HPDE6-E6E7 (cell line): ENCODE measurements at regions not wholly inside any gene's neighbourhood (a gene's known extent, or its start where the extent isn't known, plus 50 kb on each side); places are given as distances from the start of the nearest gene placed in this dataset.

Experiments used
- DNase-seq: peaks from one replicate; pipeline ENCODE4 v3.0.0; 2011; ENCODE audit warnings: missing footprints; ENCODE audit errors: extremely low spot score

- DNase-seq: peak; percentile 60
These were observed 129.8 kb downstream of the SATB1 start for GRCh38 chr3:18295171-18295920.

GRCh38 chr3:18290157-18290556, 135.0 kb downstream of the SATB1 start:
- DNase-seq: no peak

DNA sequence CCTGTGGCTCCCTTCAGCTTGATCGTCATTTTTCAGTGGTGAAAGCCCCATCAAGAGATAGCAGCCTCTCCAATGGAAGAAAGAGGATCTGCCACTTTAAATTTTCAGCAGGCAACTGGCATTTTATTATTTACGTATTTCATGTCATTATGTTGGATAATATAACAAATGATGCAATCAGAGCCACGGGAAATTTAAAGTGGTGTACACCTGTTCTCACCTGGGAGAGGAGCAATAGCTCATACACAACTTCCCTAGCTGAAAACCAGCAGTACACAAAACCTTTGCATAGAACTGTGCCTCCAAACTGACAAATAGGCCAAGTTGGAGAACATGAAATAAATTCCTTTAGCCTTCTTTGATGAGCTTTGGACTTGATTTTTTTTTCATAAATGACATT, 136.9 kb downstream of the SATB1 start:
- DNase-seq: no peak

DNA sequence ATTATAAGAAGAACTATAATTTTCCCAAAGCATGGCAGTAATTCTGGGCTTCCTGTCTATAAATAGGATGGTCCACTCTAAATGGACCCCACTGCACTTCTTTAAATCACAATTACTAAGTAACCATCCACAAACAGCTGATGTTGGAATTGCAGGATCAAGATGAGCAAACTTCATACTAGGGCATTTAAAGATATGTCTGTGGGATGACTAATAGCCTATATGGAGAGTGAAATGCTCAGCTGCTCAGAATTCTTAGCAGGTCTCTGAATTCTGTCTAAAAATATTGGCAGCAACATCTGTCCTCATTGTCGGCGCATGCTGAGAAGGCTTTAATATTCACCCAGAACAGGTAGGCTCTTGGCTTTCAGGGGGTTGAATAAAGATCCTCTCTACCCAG, 140.4 kb downstream of the SATB1 start:
- no peak for DNase-seq

DNA sequence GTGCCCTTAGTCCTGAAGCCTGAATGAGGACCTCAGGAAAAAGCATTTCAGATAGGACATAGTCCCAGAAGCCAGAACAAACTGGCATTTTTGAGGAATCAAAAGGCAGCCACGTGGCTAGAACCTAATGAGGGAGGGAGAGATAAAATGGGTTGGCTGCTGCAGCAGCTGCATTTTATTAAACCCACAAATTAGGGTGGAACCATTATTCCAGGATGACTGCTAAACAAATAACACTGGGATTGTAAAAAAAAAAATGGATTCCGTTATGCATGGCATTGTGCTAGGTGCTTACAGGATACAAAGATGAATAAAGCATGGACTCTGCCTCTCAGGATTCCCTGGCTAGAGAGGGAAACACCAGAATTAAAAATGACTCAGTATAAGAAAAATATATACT, 141.5 kb downstream of the SATB1 start:
- DNase-seq: no peak

DNA sequence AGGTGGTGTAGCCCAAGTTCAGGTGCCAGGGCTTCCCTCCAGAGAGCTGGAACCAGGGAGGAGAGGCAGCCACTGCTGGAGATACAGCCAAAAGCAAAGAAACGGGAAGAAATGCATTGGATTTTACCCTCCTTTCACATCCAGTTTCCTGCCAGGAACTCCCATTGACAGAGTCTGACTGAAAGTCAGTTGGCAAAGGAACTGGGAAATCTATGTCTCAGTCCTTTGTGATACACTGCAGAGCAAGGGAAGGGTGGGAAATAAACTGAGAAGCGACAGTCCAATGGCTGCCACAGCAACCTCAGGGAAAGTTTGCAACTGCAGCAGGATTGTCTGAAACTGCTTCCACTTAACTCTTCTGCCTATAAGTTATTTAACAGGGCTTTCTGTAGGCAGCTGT, 142.6 kb downstream of the SATB1 start:
- DNase-seq: no peak

DNA sequence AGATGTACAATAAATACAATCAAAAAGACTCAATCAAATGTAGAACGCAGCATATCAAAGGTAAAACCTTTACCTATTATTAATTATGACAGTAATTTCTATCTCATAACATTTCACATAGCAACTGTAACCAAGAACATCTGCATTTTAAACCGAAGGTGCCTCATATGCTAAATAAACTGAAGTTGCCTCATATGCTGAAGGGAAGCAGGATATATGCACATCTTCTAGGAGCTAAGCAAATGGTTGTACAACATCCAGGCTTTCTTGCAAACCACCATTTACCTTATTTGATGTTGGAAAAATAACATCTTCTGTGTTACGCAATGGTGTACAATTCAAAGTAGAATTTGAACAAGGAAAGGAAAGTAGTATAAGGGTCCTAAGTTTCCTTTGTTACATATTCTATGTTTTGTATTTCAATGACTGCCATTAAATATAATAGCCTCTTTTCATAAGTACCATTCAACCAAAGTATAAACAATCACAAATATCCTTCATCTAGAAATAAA, 145.9 kb downstream of the SATB1 start:
- DNase-seq: no peak

GRCh38 chr3:18264853-18265252, 160.3 kb downstream of the SATB1 start:
- no peak for DNase-seq

- DNase-seq: no peak
These were observed 160.8 kb downstream of the SATB1 start for GRCh38 chr3:18264361-18264760.

- DNase-seq: no peak
These were observed 166.6 kb downstream of the SATB1 start for GRCh38 chr3:18258492-18258891.

GRCh38 chr3:18252578-18252977, 172.6 kb downstream of the SATB1 start:
- DNase-seq: no peak

- DNase-seq: no peak
These were observed 174.1 kb downstream of the SATB1 start for GRCh38 chr3:18250991-18251390.

GRCh38 chr3:18249126-18249525, 176.0 kb downstream of the SATB1 start:
- no peak for DNase-seq

DNA sequence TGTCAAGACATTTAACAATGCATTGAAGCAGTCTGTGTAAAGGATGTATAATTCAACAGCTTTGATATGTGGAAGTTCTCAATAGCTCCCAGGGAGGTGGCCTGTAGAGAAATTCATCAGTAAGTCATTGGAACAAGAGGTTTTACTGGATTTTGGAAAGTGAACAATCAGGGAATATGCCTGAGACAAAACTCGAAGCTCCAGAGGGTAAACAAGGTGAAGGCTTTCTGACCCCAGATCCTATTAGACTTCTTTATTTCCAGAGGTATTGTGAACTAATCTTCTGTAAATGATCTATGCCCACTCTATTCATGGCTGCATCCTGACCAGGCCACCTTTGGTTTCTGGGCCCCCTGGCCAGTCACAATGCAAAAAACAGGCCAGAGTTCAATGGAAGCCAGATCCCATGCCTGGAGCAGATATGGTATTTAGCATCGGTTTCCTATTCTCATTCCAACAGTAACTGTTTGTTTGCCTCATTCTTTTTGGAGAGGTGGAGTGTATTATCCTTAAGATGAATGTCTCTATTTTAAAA, 177.3 kb downstream of the SATB1 start:
- DNase-seq: no peak

- DNase-seq: no peak
These were observed 177.9 kb downstream of the SATB1 start for GRCh38 chr3:18247139-18247695.

- no peak for DNase-seq
These were observed 178.6 kb downstream of the SATB1 start for GRCh38 chr3:18246336-18247060.

DNA sequence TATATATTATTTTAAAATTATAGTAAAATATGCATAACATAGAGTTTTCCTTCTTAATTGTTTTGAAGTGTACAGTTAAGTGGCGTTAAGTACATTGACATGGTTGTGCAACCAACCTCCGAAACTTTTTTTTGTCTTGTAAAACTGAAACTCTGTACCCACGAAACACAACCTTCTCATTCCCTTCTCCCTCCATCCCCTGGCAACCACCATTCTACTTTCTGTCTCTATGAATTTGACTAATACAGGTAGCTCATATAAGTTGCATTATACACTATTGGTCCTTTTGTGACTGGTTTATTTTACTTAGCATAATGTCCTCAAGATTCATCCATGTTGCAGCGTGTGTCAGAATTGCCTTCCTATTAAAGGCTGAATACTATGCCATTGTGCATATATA, 179.4 kb downstream of the SATB1 start:
- no peak for DNase-seq

DNA sequence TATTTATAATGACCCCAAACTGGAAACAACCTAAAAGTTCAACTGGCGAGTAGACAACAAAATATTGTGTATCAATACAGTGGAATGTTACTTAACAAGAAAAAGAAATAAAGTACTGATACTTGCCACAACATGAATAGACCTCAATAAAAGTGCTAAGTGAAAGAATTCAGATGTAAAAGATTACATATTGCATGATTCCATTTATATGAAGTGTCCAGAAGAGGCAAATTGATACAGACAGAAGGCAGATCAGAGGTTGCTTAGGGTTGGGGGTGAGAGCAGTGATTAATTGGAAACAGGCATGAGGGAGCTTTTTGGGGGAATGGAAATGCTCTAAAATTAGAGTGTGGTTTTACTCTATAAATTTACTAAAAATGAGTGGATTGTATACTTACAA, 183.3 kb downstream of the SATB1 start:
- DNase-seq: no peak

- DNase-seq: no peak
These were observed 185.5 kb downstream of the SATB1 start for GRCh38 chr3:18239674-18240073.

- no peak for DNase-seq
These were observed 186.3 kb downstream of the SATB1 start for GRCh38 chr3:18238746-18239331.

DNA sequence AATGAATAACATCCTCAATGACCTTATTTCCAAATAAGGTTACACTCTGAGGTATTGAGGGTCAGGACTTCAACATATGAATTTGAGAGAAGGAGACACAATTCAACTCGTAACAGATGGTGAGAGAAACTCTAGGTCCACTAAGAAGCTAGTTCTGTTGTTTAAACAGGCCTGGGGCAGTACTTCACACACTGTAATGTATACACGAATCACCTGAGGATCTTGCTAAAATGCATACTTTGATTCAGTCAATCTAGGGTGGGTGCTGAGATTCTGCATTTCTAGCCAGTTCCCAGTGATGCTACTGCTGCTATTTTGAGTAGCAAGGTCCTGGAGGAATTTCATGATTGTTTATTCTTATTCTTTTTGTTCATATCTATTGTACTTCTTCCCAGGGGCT, 186.8 kb downstream of the SATB1 start:
- DNase-seq: no peak
